ENCODE measurements at regions not wholly inside any gene's neighbourhood (a gene's known extent, or its start where the extent isn't known, plus 50 kb on each side); places are given as distances from the start of the nearest gene placed in this dataset.
"Not testable (repeated sequence)": the region's sequence is repeated elsewhere in the genome, so short reads cannot be mapped to it uniquely, and the experiment has no call there.

GRCh38 chr4:22630161-22630975, 62.4 kb upstream of the GBA3 start:
- not testable (repeated sequence) for DNase-seq (ENCODE audit: low spot score); FAIRE-seq

- not testable (repeated sequence) for FAIRE-seq; DNase-seq (ENCODE audit: low spot score)
Observed at GRCh38 chr4:22631167-22631566, 61.6 kb upstream of the GBA3 start.

- DNase-seq (ENCODE audit: low spot score), result no peak
- no peak for FAIRE-seq
Observed at GRCh38 chr4:22634541-22635181, 58.1 kb upstream of the GBA3 start.

GRCh38 chr4:22635182-22635549, 57.6 kb upstream of the GBA3 start:
- not testable (repeated sequence) for DNase-seq (ENCODE audit: low spot score); FAIRE-seq

GRCh38 chr4:22635692-22636091, 57.0 kb upstream of the GBA3 start:
- DNase-seq (ENCODE audit: low spot score) (no peak), FAIRE-seq (no peak)

GRCh38 chr4:22637306-22637705, 55.4 kb upstream of the GBA3 start:
- DNase-seq (ENCODE audit: low spot score), result no peak
- FAIRE-seq, result no peak

Data from RCC 7860 (cell line).